K562 (cell line): ENCODE measurements at regions not wholly inside any gene's neighbourhood (a gene's known extent, or its start where the extent isn't known, plus 50 kb on each side); places are given as distances from the start of the nearest gene placed in this dataset.

ENCODE experiments used
- CTCF ChIP-seq, 3 experiments: IDR thresholded peaks in 2 of 3; conservative IDR thresholded peaks in 1 of 3; 2 replicates each; pipeline ENCODE4 v1.5.1; 2011 to 2012; ENCODE audit warnings: low read length in 3 of 3, mild to moderate bottlenecking in 3 of 3, control low read depth in 2 of 3, improper control_type of control experiment in 1 of 3, inconsistent platforms in 1 of 3, low read depth in 1 of 3, mixed read lengths in 1 of 3, moderate library complexity in 1 of 3; ENCODE audit not compliant: insufficient read depth in 2 of 3
- E2F6 ChIP-seq, 2 experiments: IDR thresholded peaks; 2 replicates each; pipeline ENCODE4 v1.6.1; 2011; ENCODE audit warnings: borderline replicate concordance in 1 of 2, control low read depth in 1 of 2, low read depth in 1 of 2, low read length in 1 of 2, mild to moderate bottlenecking in 1 of 2, mixed read lengths in 1 of 2, moderate library complexity in 1 of 2; ENCODE audit not compliant: insufficient read depth in 1 of 2, insufficient read length in 1 of 2, poor library complexity in 1 of 2, severe bottlenecking in 1 of 2; ENCODE audit errors: extremely low read depth in 1 of 2
- ETS1 ChIP-seq: conservative IDR thresholded peaks from 2 replicates; pipeline ENCODE4 v1.6.1; 2011; ENCODE audit warnings: low read depth, mild to moderate bottlenecking, low read length; ENCODE audit not compliant: control insufficient read depth
- EZH2 ChIP-seq: IDR thresholded peaks from 2 replicates; pipeline ENCODE4 v1.6.1; 2012; ENCODE audit warnings: low read depth, mild to moderate bottlenecking, inconsistent platforms, low read length, borderline replicate concordance
- FOXM1 ChIP-seq, 2 experiments: fragments of 450-650 bp in 1 of 2; sonication (generic) in 1 of 2; formaldehyde crosslinking in 1 of 2; IDR thresholded peaks; 2 replicates each; pipeline versions ENCODE4 v1.6.1 to v1.9.0; 2017 to 2022; ENCODE audit warnings: low read depth in 2 of 2, mild to moderate bottlenecking in 2 of 2, missing genetic modification reagents in 1 of 2, moderate library complexity in 1 of 2
- GTF2B ChIP-seq: IDR thresholded peaks from 2 replicates; pipeline ENCODE4 v1.6.1; 2011; ENCODE audit not compliant: insufficient read length; ENCODE audit errors: extremely low read depth
- POLR3G ChIP-seq: IDR thresholded peaks from 2 replicates; pipeline ENCODE4 v1.6.1; 2011; ENCODE audit not compliant: insufficient read length, insufficient replicate concordance; ENCODE audit errors: extremely low read depth
- TBL1XR1 ChIP-seq, 2 experiments: IDR thresholded peaks; 2 replicates each; pipeline ENCODE4 v1.6.1; 2012; ENCODE audit warnings: improper control_type of control experiment in 2 of 2, low read length in 2 of 2, mild to moderate bottlenecking in 1 of 2
- ZBTB7A ChIP-seq: IDR thresholded peaks from 2 replicates; pipeline ENCODE4 v1.6.1; 2011; ENCODE audit warnings: low read depth, mild to moderate bottlenecking, low read length, moderate library complexity, borderline replicate concordance; ENCODE audit not compliant: control insufficient read depth
- ZNF232 ChIP-seq: sonication (generic); formaldehyde crosslinking; IDR thresholded peaks from 2 replicates; pipeline ENCODE4 v1.8.0; 2022; ENCODE audit warnings: mild to moderate bottlenecking, missing genetic modification reagents
- ZNF274 ChIP-seq: IDR thresholded peaks from 2 replicates; pipeline ENCODE4 v1.6.1; 2011; ENCODE audit warnings: low read depth, mild to moderate bottlenecking, low read length, moderate library complexity, borderline replicate concordance
- ZNF830 ChIP-seq: fragments of 250-450 bp; sonication (Bioruptor Pico); IDR thresholded peaks from 2 replicates; pipeline ENCODE4 v1.5.0; 2021; ENCODE audit warnings: mild to moderate bottlenecking

GRCh38 chr9:102768002-102768401 lies 227.1 kb upstream of the CYLC2 start:
- TF ChIP-seq POLR3G = no peak
- TF ChIP-seq ETS1 = no peak
- TF ChIP-seq FOXM1 (IDR thresholded peaks at IDR 0.05; ENCODE audit: low read depth) = no peak
- TF ChIP-seq FOXM1 (CRISPR knock-in tag; IDR thresholded peaks at IDR 0.05; ENCODE audit: low read depth) = no peak
- no peak for TF ChIP-seq TBL1XR1 (IDR thresholded peaks at IDR 0.05; ENCODE audit: low read length in 2 of 2)
- no peak for TF ChIP-seq CTCF (IDR thresholded peaks at IDR 0.05 in 2 of 3, conservative IDR thresholded peaks at IDR 0.05 in 1 of 3; ENCODE audit: insufficient read depth in 2 of 3, low read depth in 1 of 3, low read length in 3 of 3)
- TF ChIP-seq ZNF274 = no peak
- no peak for TF ChIP-seq GTF2B
- TF ChIP-seq ZNF830 = no peak
- TF ChIP-seq EZH2 = no peak
- no peak for TF ChIP-seq E2F6 (IDR thresholded peaks at IDR 0.05; ENCODE audit: borderline replicate concordance in 1 of 2, extremely low read depth in 1 of 2, insufficient read depth in 1 of 2, insufficient read length in 1 of 2, low read depth in 1 of 2, low read length in 1 of 2, poor library complexity in 1 of 2, severe bottlenecking in 1 of 2)
- no peak for TF ChIP-seq ZBTB7A
- TF ChIP-seq ZNF232 = no peak
